GM21447 (cell line): ENCODE measurements at regions not wholly inside any gene's neighbourhood (a gene's known extent, or its start where the extent isn't known, plus 50 kb on each side); places are given as distances from the start of the nearest gene placed in this dataset.
A peak's percentile ranks its signal among the peaks of the same experiment; 100 is the strongest.

Experiments
- ATAC-seq: cut with Tn5 transposase; IDR thresholded peaks from one replicate; pipeline ENCODE4 v1.9.1; 2021; ENCODE audit not compliant: unreplicated experiment

GRCh38 chr11:80900265-80900664 lies 1459.4 kb upstream of the TENM4 start:
- ATAC-seq = peak; percentile 65

DNA sequence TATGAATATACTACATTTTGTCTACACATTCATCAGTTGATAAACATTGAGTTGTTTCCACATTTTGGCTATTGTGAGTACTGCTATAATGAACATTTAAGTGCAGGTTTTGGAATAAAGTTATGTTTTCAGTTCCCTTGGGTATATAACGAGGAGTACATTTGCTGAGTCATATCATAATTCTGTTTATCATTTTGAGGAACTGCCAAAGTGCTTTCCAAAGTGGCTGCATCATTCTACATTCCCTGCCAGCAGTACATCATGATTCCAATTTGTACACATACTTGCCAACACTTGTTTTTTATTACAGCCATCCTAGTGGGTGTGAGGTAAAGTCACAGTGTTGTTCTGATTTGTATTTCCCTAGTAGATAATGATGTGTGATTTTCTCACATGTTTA lies 1458.6 kb upstream of the TENM4 start:
- peak; percentile 47 for ATAC-seq

DNA sequence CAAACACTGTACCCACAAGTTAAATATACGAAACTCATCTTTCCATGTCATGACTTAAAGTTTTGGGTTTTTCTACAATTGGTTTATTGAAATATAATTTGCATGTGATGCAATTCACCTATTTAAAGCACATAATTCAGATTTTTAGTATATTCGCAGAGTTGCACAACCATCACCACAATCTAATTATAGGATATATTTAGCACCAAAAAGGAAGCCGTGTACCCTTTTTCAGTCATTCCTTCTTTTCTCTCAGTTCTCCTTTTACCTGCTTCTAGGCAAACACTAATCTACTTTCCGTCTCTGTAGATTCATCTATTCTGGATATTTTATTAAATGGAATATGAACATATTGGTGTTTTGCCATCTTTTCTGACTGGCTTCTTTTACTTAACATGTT lies 1458.1 kb upstream of the TENM4 start:
- ATAC-seq = no peak

DNA sequence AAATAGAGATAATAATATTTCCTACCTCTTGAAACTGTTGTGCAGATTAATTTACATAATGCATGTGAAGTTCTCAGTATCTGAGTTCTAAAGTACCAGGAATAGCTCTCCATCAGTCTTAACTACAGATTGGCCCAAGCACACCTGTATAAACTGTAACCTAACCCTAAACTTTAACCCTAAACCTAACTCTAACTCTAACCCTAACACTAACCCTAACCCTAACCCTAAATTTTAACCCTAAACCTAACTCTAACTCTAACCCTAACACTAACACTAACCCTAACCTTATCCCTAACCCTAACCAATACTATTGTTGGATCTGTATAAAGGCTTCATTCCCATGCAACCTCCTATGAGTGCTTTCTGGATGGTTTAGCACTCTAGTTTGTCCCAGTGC lies 1445.9 kb upstream of the TENM4 start:
- ATAC-seq = no peak

- ATAC-seq = no peak
These were observed 1432.6 kb upstream of the TENM4 start for GRCh38 chr11:80873310-80873999.

GRCh38 chr11:80872116-80872728 lies 1431.4 kb upstream of the TENM4 start:
- ATAC-seq = no peak

- no peak for ATAC-seq
These were observed 1428.0 kb upstream of the TENM4 start for GRCh38 chr11:80868831-80869230.

DNA sequence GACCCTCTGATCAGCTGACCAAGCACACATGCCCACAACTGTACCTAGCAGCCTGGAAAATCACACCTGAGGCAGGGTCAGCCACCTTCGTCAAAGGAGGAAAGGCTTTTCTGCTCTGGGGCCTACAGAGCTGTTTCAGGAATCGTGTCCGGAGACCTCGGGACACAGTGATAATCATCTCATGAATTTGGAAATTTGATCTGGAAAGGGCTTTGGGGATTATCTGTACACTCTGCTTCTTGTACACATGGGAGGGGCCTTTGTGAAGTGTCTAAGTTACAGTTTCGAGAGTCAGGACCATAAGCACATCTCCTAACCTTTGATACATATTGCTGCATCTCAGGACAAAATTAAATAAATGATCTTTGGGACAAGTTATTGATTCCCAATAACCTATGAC lies 1421.2 kb upstream of the TENM4 start:
- no peak for ATAC-seq

DNA sequence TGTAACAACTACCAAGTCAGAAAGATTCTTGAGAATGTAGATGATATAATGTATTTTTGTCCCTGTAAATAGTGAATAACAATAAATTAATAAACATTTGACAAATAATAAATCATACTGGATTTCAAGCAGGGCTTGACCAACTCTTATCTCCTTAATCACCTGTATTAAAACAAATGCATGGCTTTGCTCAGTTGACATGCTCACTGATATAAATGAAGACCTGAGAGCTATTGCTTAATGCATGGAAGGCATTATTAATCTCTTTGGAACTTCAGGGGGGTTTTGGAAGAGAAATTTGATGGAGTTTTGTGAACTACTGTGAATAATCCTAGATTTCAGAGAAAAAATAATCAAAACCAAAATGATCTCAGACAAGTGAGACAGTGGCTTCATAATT lies 1420.4 kb upstream of the TENM4 start:
- ATAC-seq = no peak

- no peak for ATAC-seq
These were observed 1419.8 kb upstream of the TENM4 start for GRCh38 chr11:80860632-80861031.

- ATAC-seq = no peak
These were observed 1415.2 kb upstream of the TENM4 start for GRCh38 chr11:80856066-80856465.

DNA sequence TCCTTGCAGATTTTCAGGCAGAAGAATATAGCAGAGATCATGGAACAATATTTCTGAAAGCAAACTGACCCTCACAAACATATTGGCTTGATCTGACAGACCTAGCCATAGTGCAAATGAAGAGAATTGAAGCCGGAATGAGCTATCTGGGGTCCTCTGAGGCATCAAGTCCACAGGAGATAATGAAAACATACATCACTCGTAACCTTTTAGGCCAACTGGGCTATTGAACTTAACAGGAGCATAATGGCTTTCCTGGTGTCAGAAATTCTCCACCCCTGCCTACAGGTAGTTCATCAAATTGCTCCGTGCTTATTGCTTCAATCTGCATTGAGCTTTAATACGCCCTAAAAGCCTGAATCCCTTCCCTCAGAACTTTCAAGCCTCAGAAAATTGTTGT lies 1414.6 kb upstream of the TENM4 start:
- ATAC-seq = no peak

DNA sequence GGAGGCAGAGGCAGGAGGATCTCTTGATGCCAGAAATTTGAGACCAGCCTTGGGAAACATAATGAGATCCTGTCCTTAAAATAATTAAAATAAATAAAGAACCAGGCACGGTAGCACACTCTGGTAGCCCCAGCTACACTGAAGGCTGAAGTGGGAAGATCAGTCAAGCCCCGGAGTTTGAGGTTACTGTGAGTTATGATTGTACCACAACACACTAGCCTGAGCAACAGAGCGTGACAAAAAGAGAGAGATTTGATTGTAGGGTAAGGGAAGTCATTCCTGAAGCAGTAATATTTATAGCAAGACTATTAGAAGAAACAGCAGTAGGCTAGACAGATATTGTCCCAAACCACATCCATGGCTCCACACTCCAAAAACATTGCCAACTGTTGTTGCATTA lies 1408.4 kb upstream of the TENM4 start:
- ATAC-seq = peak; percentile 42

DNA sequence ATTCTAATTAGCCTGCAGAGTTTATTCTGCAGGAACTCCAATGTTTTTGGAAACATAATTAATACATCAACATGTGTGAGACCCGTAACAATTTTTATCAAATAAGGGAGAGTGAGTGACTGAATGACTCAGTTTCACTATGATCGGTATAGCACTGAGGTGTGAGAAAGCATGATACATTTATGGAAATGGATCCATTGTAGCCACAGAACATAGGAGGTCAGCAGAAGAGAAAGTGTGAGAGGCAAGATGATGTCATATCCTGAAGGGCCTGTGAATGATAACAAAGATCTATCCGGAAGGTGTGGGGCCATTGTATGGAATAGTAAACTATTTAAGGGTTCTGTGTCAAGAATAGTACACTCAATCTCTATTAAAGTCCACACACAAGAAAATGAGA lies 1406.1 kb upstream of the TENM4 start:
- peak; percentile 95 for ATAC-seq

DNA sequence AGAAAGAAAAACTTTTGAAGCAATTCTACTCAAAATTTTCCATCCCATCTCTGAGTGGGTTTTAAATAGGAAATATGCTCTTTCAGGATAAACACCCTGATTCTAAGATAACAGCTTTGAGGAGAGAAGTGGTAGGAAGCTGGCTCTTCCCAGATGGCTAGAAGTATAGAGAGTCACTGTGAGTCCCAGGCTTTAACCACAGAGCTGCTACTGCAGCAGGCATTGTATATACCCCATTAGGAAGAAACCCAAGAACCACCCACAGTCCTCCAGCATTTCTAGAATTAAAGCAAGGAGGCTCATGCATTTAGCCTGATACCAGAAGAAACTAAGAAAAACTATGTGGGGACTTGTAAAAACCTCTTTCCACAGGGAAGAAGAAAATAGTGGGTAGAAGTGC lies 1405.6 kb upstream of the TENM4 start:
- peak; percentile 2 for ATAC-seq

DNA sequence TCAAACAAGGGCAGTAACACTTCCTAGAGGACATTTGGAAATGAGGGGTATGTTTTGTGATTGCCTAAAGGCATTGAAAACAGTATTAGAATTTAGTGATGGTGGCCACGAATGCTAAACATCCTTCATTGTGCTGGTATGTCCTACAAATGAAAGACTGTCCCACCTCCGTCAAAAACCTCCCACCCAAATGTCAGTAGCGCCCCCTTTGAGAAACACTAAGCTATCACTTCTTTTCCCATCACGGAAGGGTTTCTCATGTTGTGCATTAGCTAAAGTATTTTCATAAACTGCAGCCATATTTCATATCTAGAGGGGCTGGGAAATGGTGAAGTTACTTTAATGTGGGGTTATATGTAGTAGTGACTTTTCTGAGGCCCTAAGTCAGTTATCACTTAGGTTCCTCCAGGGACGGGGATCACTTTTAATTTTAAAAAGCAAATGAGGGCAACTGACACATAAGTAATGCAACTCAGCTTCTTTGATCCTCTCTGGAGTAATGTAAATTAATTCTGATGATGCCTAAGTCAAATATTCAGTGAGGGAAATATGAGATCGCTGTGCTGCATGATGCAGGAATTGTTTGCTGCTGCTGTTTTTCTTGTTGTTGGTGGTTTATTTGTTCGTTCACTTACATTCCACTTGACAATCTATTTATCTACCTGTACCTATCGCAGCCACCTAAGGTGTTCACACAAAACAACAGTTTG lies 1403.4 kb upstream of the TENM4 start:
- ATAC-seq = no peak

DNA sequence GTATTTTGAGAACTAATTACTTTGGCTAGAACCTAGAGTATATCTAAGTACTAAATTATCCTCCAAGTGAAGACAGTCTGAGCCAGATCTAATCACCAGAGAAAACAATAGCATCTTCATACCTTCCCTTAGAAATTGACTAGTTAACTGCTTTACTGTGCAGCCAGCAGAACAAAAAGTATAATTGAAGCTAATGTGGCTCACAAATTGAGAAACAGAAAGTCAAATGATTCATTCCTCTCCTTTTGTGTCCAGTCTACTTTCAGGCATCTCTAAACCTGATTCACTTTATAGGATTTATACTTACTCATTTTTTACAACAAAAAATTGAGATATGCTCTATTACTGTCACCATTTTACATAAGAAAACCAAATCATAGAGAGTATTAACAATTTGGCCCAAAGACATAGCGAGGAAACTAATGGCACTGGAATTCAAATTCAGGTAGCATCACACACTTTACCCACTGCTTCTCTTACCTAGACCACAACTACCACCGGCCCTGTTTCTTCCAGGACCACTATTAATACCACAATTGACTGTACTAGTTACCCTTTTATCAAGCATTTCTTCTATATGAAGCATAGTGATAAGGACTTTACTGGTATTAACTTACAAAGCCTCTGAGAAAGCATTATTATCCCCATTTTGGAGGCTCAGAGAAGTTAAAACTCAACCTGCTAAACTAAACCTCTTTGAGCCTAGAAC lies 1402.6 kb upstream of the TENM4 start:
- no peak for ATAC-seq

- ATAC-seq = no peak
These were observed 1401.4 kb upstream of the TENM4 start for GRCh38 chr11:80842246-80842645.

DNA sequence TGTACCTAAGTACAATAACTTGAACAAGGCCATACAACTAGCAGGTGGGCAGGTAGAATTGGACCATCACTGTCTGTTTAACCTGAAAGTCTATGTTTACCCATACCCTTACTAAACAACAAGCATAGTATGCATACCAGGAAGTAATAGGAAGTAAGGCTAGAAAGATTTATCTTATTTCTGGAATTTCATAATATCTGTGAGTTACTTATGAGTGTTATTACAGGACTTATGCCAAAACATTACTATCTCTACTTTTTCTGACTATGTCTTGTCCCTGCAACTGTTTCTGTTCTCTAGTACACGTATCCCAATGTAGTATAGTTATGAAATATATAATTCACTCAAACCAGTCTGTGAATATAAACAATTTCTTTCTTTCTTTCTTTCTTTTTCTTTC lies 1400.8 kb upstream of the TENM4 start:
- no peak for ATAC-seq

GRCh38 chr11:80838153-80838552 lies 1397.3 kb upstream of the TENM4 start:
- peak; percentile 87 for ATAC-seq

DNA sequence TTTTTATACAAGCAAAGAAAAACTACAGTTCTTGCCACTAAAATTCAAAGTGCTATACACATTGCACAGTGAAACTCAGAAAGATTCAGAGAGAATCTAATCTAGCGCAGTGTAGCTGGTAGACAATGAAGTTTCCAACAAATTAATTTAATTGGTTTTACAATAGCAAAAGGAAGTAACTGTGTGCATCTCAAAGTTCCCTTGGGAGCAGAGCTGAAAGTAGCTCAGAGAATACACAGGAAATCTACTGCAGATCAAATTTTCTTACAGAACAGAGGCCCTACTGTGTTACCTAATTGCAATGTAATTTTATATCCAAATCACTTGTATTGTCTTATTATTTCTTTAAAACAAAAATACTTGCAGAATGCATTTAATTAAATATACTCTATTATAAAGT lies 1396.2 kb upstream of the TENM4 start:
- ATAC-seq = no peak

- no peak for ATAC-seq
These were observed 1390.5 kb upstream of the TENM4 start for GRCh38 chr11:80831374-80831773.
